SK-N-MC (cell line): ENCODE measurements at regions not wholly inside any gene's neighbourhood (a gene's known extent, or its start where the extent isn't known, plus 50 kb on each side); places are given as distances from the start of the nearest gene placed in this dataset.

Experiments used
- EZH2 ChIP-seq: fragments of 200-600 bp; sonication (generic); IDR thresholded peaks from one replicate; pipeline ENCODE4 v1.6.1; 2017; ENCODE audit warnings: antibody characterized with exemption
- POLR2AphosphoS5 ChIP-seq: IDR thresholded peaks from 2 replicates; pipeline ENCODE4 v1.6.1; 2012; ENCODE audit warnings: mild to moderate bottlenecking, low read depth, low read length, borderline replicate concordance

- TF ChIP-seq POLR2AphosphoS5, result no peak
- no peak for TF ChIP-seq EZH2
These were observed 469.0 kb upstream of the STEAP1 start for GRCh38 chr7:89685287-89685686.
